ENCODE measurements at regions not wholly inside any gene's neighbourhood (a gene's known extent, or its start where the extent isn't known, plus 50 kb on each side); places are given as distances from the start of the nearest gene placed in this dataset.
"Not testable (repeated sequence)": the region's sequence is repeated elsewhere in the genome, so short reads cannot be mapped to it uniquely, and the experiment has no call there.

DNA sequence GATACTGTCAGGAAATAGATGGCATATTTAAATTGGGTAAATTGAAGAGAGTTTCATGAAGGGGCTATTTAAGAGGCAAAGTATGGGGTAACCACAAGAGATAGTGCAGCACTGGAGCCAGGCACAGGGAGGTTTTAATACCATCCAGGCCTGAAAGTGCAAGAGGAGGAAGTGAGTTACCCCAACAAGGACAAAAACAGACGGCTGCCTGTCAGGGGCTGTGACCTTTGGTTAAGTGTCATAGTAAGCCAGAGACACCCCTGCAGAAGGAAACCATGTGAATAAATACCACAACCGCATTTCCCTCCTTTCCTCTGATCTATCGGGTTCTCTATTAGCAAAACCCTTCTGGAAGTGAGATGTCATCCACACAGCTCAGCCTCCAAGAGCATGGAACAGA is 122.0 kb upstream of the DHRS4 start:
- DNase-seq, result peak in 2 of 3 donors; percentile 1 to 3

DNA sequence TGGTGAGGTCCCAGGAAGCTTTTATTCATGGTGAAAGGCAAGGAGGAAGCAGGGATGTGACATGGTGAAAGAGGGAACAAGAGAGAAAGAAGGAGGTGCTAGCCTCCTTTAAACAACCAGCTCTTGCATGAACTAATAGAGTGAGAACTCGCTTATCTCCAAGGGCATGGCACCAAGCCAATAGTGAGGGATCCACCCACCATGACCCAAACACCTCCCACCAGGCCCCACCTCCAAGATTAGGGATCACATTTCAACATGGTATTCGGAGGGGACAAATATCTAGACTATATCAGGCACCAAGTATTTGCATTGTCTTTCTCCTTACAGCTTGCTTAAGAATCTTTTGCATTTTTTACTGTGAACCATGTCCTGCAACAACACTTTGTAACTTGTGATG is 91.9 kb upstream of the DHRS4 start:
- peak in 1 of 3 donors; percentile 3 for DNase-seq

GRCh38 chr14:23862513-23862912 is 91.1 kb upstream of the DHRS4 start:
- no peak for DNase-seq

DNA sequence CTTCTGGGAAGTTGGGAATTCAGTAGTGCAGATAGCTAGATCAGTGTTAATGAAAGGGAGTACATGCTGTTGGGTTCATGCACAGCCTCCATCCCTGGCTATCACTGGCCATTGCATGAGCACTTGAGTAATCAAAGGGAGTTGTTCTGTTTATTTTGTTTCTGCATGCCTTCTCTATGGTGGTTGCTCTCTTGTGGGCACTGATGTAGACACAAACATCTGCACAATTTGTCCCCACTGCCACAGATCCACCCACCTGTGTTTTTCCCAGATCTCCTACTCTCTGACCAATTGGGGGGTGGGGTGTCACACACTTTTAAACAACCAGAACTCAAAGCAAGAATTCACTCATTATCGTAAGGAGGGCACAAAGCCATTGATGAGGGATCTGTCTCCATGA is 89.7 kb upstream of the DHRS4 start:
- DNase-seq, result no peak

GRCh38 chr14:23864259-23864658 is 89.3 kb upstream of the DHRS4 start:
- no peak for DNase-seq

- peak in 1 of 3 donors; percentile 8 for DNase-seq
Measured at GRCh38 chr14:23864861-23865260, 88.7 kb upstream of the DHRS4 start.

DNA sequence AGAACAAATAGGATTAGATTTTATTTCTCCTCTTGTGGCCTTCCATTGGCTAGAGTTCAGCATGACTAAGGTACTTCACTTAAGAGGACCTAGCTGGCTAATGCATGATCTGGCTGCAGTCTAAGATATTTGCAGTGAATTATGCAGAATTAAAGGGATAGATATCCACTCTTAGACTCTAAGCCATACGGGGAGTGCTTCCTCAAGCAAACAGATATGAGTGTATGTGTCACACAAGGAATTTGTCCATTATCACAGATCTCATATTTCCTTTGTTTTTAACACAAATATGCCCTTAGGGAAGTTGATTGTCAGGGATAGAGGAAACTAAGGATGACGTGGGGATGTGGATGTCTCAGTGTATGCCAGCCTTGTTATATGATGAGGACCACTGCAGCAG is 88.1 kb upstream of the DHRS4 start:
- DNase-seq, result peak in 1 of 3 donors; percentile 5

GRCh38 chr14:23866269-23866668 is 87.3 kb upstream of the DHRS4 start:
- no peak for DNase-seq

GRCh38 chr14:23869078-23869719 is 84.4 kb upstream of the DHRS4 start:
- no peak for DNase-seq

- DNase-seq, result no peak
Measured at GRCh38 chr14:23876160-23876750, 77.3 kb upstream of the DHRS4 start.

DNA sequence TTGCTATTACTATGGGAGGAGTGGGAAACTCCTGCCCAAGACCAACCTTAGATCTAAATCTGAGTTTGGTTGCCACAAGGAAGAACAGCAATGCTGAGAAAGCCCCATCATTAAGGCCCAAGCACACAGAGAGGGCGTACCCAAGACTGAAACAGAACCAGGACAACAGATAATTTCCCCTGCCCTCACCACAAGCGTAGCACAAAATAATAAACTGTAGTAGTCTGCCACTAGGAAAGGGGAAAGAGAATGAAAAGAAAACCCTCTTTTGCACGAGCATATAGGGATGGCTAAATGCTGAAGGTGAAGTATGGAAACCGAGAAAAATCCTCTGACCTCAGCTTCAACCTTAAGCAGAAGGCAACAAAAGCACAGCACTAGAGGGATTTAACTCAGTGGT is 76.5 kb upstream of the DHRS4 start:
- DNase-seq, result no peak

DNA sequence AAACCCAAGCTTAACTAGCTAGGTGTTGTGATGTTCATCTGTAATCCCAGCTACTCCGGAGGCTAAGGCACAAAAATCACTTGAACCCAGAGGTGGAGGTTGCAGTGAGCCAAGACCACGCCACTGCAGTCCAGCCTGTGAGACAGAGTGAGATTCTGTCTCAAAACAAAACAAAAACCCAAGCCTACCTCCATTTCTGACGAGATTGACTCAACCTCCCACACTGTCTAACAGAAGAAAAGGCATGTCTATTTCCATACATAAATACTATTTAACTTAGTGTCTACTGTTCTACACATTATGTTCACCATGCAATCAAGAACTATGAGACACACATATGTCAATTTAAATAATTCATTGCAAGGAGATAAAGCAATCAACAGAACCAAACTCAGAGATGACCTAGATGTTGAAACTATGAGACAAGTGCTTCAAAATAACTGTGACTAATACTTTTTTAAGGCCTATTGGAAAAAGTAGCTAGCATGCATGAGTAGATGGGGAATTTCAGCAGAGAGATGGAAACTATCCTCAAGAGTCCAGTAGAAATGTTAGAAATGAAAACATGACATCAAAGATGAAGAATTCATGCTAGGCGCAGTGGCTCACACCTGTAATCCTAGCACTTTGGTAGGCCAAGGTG is 75.9 kb upstream of the DHRS4 start:
- DNase-seq, result no peak

DNA sequence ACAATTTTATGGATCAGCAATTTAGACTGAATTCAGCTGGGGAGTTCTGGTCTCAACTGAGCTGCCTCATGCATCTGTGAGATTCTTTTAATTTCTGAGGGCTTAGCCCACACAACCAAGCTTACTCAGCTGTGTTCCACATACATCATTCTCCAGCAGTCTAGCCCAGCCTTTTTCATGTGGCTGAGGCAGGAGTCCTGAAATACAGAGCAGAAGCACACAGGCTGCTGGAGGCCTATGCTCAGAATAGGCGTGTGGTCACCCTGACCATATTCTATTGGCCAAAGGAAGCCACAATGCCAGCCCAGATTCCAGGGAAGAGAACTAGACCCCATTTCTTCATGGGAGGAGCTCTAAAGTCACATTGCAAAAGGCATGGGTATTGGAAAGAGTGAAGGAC is 72.3 kb upstream of the DHRS4 start:
- peak in 1 of 3 donors; percentile 27 for DNase-seq

DNA sequence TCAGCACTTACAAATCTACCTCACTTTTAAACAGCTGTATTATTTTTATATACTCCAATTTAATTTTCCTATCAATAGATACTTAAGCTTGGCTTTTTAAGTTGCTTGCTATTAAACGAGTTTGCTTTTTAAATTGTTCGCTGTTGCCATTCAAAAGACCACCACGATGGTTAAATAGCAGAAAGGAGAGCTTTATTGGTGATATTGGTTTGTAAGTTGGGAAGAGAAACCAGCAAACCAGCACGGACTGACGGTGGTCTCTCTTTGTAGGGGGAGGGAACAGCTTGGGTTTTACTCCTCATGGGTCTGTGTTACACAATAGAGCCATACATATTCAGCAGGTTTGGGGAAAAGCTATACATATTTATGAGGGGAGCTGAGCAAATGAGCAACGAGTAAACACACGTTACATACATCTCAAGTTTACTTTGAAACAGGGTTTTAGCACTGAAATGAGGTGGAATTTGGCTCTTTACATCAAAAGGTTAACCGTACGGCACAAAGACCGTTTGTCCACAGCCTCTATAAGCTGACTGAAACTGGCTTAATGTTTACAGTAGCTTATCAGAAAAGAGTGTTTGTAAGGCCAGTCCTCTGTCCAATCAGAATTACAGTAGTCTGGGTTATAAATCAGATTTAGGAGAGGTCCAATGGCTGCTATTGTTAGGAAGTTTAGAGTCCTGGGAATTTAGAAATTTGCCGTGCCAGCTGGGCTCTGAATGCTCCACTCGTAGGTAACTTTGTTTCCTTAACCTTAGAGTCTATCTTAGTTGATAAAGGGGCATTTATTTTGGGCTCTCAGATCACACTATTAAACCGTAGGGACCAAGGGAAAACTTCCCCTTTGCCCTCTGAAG is 69.7 kb upstream of the DHRS4 start:
- no peak for DNase-seq

DNA sequence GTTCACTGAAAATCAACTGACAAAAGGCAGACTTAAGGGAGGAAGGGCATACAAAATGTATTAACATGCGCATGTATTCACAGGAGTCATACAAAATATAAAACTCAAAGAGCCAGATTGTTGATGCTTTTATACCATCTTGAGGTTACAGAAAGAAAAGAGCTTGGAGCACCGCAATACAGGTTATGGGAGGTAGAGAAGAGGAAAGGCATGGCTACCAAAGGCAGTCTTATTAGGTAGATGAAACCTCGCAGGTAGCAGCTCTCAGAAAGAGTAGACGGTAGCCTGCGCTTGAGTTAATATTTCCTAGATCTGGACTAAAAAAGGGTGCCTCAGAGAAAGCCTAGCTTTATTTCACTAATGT is 69.0 kb upstream of the DHRS4 start:
- DNase-seq, result no peak

DNA sequence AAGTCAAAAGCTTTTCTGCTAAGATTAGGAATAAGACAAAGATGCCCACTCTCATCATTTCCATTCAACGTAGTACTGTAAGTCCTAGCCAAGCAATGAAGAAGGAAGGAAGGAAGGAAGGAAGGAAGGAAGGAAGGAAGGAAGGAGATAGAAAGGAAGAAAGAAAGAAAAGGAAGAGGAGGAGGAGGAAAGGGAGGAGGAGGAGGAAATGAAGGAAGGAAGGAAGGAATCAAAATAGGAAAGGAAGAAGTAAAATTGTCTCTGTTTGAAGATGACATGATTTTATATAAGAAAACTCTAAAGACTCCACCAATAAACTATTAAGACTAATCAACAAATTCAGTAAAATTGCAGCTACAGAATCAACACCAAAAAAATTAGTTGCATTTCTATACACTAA is 66.0 kb upstream of the DHRS4 start:
- DNase-seq, result no peak

GRCh38 chr14:23891717-23892116 is 61.9 kb upstream of the DHRS4 start:
- DNase-seq, result not testable (repeated sequence)

DNA sequence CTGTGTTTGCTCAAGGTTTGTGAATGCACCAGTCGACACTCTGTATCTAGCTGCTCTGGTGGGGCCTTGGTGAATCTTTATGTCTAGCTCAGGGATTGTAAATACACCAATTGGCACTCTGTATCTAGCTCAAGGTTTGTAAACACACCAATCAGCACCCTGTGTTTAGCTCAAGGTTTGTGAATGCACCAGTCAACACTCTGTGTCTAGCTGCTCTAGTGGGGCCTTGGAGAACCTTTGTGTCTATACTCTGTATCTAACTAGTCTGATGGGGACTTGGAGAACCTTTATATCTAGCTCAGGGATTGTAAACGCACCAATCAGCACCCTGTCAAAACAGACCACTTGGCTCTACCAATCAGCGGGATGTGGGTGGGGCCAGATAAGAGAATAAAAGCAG is 61.3 kb upstream of the DHRS4 start:
- not testable (repeated sequence) for DNase-seq

DNA sequence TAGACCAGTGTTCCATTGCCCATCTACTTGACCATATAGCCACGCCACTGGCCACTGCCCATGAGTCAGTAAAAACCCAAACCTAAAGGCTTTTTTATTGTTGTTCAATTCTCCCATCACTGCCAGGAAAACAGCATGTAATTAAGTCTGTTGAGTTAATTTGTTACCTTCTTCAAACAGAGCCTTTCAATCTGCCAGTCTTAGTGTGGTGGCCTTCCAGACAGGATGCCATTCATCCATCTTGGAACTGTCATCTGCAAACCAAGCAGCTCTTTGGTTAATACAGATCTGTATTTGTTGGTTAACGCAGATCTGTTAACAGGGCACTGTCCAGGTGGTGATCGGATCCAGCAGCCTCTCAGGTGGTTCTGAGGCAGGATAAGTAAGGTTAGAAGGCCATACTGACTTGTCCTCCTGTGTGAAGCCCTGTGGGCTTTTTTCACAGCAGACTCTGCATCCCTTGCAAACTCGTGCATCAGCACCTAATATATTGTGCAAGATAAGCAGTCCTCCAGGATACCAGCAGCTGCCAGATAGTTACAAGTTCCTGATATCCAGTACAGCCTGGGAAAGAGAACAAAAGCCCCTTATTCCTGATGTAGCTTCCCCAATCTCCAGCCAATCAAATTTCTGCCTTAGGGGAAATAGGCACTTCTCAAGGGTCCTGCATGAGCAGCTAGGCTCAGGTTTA is 59.1 kb upstream of the DHRS4 start:
- DNase-seq, result no peak

GRCh38 chr14:23895053-23895419 is 58.5 kb upstream of the DHRS4 start:
- DNase-seq, result no peak

- DNase-seq, result peak in 2 of 3 donors; percentile 22 to 39
Measured at GRCh38 chr14:23895480-23895879, 58.1 kb upstream of the DHRS4 start.

DNA sequence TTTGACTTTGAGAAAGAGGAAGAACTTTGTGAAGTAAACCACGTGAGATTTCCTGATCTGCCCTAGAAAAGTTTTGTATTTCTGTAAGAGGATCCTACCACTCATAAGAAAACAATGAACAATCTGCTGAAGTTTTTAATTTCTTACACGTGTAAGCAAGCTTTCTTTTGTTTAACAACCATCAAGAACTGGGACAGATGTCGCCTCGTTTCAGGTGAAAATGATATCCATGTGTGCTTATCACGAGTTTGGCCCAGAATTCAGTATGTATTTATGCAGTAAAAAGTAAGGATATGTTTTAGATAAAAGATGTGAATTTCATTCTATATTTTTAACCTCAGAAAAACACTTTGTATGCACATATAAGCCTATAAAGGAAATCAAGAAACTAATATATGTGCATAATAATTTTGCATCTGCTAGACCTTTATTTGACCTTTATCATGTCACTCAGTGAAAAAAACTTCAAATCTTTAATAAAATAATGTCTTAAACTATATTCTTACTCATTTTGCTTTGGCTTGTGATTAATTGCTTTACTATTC is 56.9 kb upstream of the DHRS4 start:
- DNase-seq, result no peak

Measured in muscle of back (tissue), 3 donors.